ENCODE measurements at regions not wholly inside any gene's neighbourhood (a gene's known extent, or its start where the extent isn't known, plus 50 kb on each side); places are given as distances from the start of the nearest gene placed in this dataset.
"Not testable (repeated sequence)": the region's sequence is repeated elsewhere in the genome, so short reads cannot be mapped to it uniquely, and the experiment has no call there.

- H3K4me1 Mint-ChIP-seq = no peaks in the 10 kb centered on the region
- ATAC-seq (no peak), DNase-seq (no peak)
- H3K27ac Mint-ChIP-seq = no peak overlapping the region
- no peaks in the 10 kb centered on the region for H3K36me3 Mint-ChIP-seq (ENCODE audit: low read depth)
- peaks cover 42% of the 10 kb centered on the region for H3K27me3 Mint-ChIP-seq
- no peak overlapping the region for H3K4me3 Mint-ChIP-seq
- H3K9me3 ChIP-seq (ENCODE audit: control insufficient read depth, low read length, poor library complexity, severe bottlenecking) = no peaks in the 10 kb centered on the region
Measured at GRCh38 chr17:56707312-56708219, 114.1 kb downstream of the NOG start.

GRCh38 chr17:56708220-56708558, 114.7 kb downstream of the NOG start:
- ATAC-seq = no peak

GRCh38 chr17:56708670-56709410, 115.3 kb downstream of the NOG start:
- Mint-ChIP-seq H3K4me3 (no peak overlapping the region), H3K4me1 (no peaks in the 10 kb centered on the region), H3K27me3 (peaks cover 35% of the 10 kb centered on the region), H3K27ac (peak overlapping the region; percentile 29), H3K36me3 (ENCODE audit: low read depth) (no peaks in the 10 kb centered on the region)
- no peak for ATAC-seq
- H3K9me3 ChIP-seq (ENCODE audit: control insufficient read depth, low read length, poor library complexity, severe bottlenecking) = no peaks in the 10 kb centered on the region
- DNase-seq = no peak

More at GRCh38 chr17:56708220-56708558, 114.7 kb downstream of the NOG start:
- no peak overlapping the region for H3K27ac Mint-ChIP-seq
- peaks cover 41% of the 10 kb centered on the region for H3K27me3 Mint-ChIP-seq
- no peak overlapping the region for H3K4me3 Mint-ChIP-seq
- no peaks in the 10 kb centered on the region for H3K4me1 Mint-ChIP-seq
- no peaks in the 10 kb centered on the region for H3K36me3 Mint-ChIP-seq (ENCODE audit: low read depth)
- DNase-seq = no peak
- H3K9me3 ChIP-seq (ENCODE audit: control insufficient read depth, low read length, poor library complexity, severe bottlenecking) = no peaks in the 10 kb centered on the region

- ATAC-seq (no peak), DNase-seq (no peak)
- peaks cover 3% of the 10 kb centered on the region for H3K4me1 Mint-ChIP-seq
- peaks cover 21% of the 10 kb centered on the region for H3K27me3 Mint-ChIP-seq
- H3K36me3 Mint-ChIP-seq (ENCODE audit: low read depth) = no peaks in the 10 kb centered on the region
- H3K4me3 Mint-ChIP-seq = no peak overlapping the region
- no peaks in the 10 kb centered on the region for H3K9me3 ChIP-seq (ENCODE audit: control insufficient read depth, low read length, poor library complexity, severe bottlenecking)
- H3K27ac Mint-ChIP-seq = no peak overlapping the region
Measured at GRCh38 chr17:56710986-56711385, 117.5 kb downstream of the NOG start.

DNA sequence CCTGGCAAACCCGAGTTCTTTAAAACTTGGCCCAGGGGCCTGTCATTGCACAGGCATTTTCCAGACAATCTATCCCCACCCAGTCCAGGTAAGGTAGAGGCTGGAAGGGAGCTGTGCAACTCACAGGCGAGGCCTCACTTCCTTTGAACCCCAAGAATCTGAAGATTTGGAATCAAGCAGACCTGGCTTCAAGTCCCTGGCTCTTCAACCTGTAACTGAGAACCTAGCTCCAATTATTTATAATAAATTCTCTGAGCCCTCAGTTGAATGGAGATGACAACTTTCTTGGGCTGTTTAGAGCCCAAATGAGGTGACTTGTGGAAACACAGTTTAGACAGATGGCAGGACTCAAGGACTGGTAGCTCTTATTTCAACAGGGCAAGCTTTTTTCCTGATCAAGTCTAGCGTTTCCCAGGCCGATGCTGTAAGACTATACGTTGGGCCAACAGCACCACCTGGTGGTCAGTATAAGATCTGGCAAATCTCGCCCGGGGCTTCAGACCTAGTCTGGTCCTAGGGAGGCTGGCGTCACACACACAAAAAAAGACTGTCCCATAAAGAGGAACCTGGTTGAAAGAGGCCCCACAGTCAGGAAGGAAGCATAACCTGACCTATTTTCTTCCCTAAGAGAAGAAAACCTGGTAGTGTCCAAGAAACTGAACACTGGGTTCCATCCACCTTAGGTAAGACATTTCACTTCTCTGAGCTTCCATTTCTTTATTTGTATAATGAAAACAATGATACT, 117.9 kb downstream of the C17orf67 start:
- H3K4me1 Mint-ChIP-seq = peaks cover 10% of the 10 kb centered on the region
- H3K36me3 Mint-ChIP-seq (ENCODE audit: low read depth) = peaks cover 4% of the 10 kb centered on the region
- H3K27ac Mint-ChIP-seq = no peak overlapping the region
- H3K4me3 Mint-ChIP-seq = no peak overlapping the region
- ATAC-seq (peak; percentile 91), DNase-seq (peak; percentile 35 to 62 (median 37))
- H3K27me3 Mint-ChIP-seq = peaks cover 19% of the 10 kb centered on the region
- H3K9me3 ChIP-seq (ENCODE audit: control insufficient read depth, low read length, poor library complexity, severe bottlenecking) = no peaks in the 10 kb centered on the region

GRCh38 chr17:56717471-56717870, 116.2 kb downstream of the C17orf67 start:
- Mint-ChIP-seq H3K27ac (no peak overlapping the region), H3K36me3 (ENCODE audit: low read depth) (peaks cover 4% of the 10 kb centered on the region), H3K4me1 (peaks cover 10% of the 10 kb centered on the region), H3K27me3 (peaks cover 19% of the 10 kb centered on the region), H3K4me3 (no peak overlapping the region)
- DNase-seq (no peak), ATAC-seq (no peak)
- H3K9me3 ChIP-seq (ENCODE audit: control insufficient read depth, low read length, poor library complexity, severe bottlenecking) = no peaks in the 10 kb centered on the region

- DNase-seq = no peak
- Mint-ChIP-seq H3K4me3 (no peak overlapping the region), H3K27ac (peak overlapping the region; percentile 37), H3K36me3 (ENCODE audit: low read depth) (peaks cover 4% of the 10 kb centered on the region), H3K4me1 (peaks cover 10% of the 10 kb centered on the region), H3K27me3 (peaks cover 20% of the 10 kb centered on the region)
- no peaks in the 10 kb centered on the region for H3K9me3 ChIP-seq (ENCODE audit: control insufficient read depth, low read length, poor library complexity, severe bottlenecking)
- ATAC-seq = no peak
Measured at GRCh38 chr17:56718515-56718914, 115.2 kb downstream of the C17orf67 start.

- peaks cover 51% of the 10 kb centered on the region for H3K27me3 Mint-ChIP-seq
- ATAC-seq = no peak
Measured at GRCh38 chr17:56723421-56723820, 110.3 kb downstream of the C17orf67 start.

GRCh38 chr17:56724664-56725063, 109.1 kb downstream of the C17orf67 start:
- DNase-seq (no peak), ATAC-seq (no peak)
- Mint-ChIP-seq H3K27me3 (peaks cover 49% of the 10 kb centered on the region), H3K4me3 (no peak overlapping the region), H3K4me1 (no peaks in the 10 kb centered on the region), H3K36me3 (ENCODE audit: low read depth) (peaks cover under 1% of the 10 kb centered on the region), H3K27ac (no peak overlapping the region)
- no peaks in the 10 kb centered on the region for H3K9me3 ChIP-seq (ENCODE audit: control insufficient read depth, low read length, poor library complexity, severe bottlenecking)

More at GRCh38 chr17:56723421-56723820, 110.3 kb downstream of the C17orf67 start:
- H3K4me1 Mint-ChIP-seq = peaks cover under 1% of the 10 kb centered on the region
- H3K36me3 Mint-ChIP-seq (ENCODE audit: low read depth) = peaks cover 4% of the 10 kb centered on the region
- DNase-seq = no peak
- H3K27ac Mint-ChIP-seq = no peak overlapping the region
- H3K9me3 ChIP-seq (ENCODE audit: control insufficient read depth, low read length, poor library complexity, severe bottlenecking) = no peaks in the 10 kb centered on the region
- H3K4me3 Mint-ChIP-seq = no peak overlapping the region

- DNase-seq (no peak), ATAC-seq (no peak)
- H3K36me3 Mint-ChIP-seq (ENCODE audit: low read depth) = no peaks in the 10 kb centered on the region
- no peaks in the 10 kb centered on the region for H3K9me3 ChIP-seq (ENCODE audit: control insufficient read depth, low read length, poor library complexity, severe bottlenecking)
- H3K4me1 Mint-ChIP-seq = no peaks in the 10 kb centered on the region
- no peak overlapping the region for H3K27ac Mint-ChIP-seq
- no peak overlapping the region for H3K4me3 Mint-ChIP-seq
- H3K27me3 Mint-ChIP-seq = peaks cover 48% of the 10 kb centered on the region
Measured at GRCh38 chr17:56725144-56725543, 108.6 kb downstream of the C17orf67 start.

DNA sequence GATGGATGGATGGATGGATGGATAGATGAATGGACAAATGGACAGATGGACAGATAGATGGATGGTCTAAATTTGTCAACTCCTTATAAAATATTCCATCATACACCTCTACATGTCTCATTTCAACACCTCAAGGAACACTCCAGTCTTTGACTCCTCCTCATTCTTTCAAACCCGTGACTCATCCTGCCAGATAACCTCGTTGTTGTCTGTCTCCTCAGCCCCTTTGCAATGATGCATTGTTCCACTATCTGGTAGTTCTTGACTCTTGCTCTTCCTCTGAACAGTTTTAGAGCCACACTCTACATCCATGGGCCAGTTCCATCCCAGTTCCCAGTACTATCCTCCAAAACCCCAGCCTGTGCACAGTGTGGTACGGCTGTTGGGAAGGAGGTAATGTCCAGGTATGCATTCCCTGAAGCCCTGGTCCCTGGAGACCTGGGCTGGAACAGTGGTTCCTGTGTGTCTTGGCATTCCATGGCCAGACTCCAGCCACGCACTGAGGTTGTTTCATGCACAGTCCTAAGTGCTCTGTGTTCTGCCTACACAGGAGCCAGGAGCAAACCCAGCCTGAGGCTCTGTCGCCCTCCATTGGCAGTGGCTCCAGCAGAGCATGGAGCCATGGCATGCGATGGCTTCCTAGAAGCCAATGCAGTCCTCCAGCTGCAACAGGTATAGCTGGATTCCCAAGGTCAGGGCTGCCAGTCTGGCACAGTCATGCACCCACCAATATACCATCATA, 105.7 kb downstream of the C17orf67 start:
- Mint-ChIP-seq H3K36me3 (ENCODE audit: low read depth) (no peaks in the 10 kb centered on the region), H3K4me3 (no peak overlapping the region), H3K27ac (no peak overlapping the region), H3K4me1 (no peaks in the 10 kb centered on the region), H3K27me3 (peaks cover 48% of the 10 kb centered on the region)
- DNase-seq (no peak), ATAC-seq (no peak)
- no peaks in the 10 kb centered on the region for H3K9me3 ChIP-seq (ENCODE audit: control insufficient read depth, low read length, poor library complexity, severe bottlenecking)

GRCh38 chr17:56731096-56731495, 102.6 kb downstream of the C17orf67 start:
- not testable (repeated sequence) for H3K4me3 Mint-ChIP-seq; H3K9me3 ChIP-seq (ENCODE audit: control insufficient read depth, low read length, poor library complexity, severe bottlenecking); DNase-seq; H3K36me3 Mint-ChIP-seq (ENCODE audit: low read depth); H3K4me1 Mint-ChIP-seq; ATAC-seq; H3K27ac Mint-ChIP-seq
- peaks cover 31% of the 10 kb centered on the region for H3K27me3 Mint-ChIP-seq

Data from T-helper 17 cell (primary cell).